Neural cell (in vitro differentiated cells): ENCODE measurements at regions not wholly inside any gene's neighbourhood (a gene's known extent, or its start where the extent isn't known, plus 50 kb on each side); places are given as distances from the start of the nearest gene placed in this dataset.

Source experiments
- EP300 ChIP-seq: fragments of 450-650 bp; conservative IDR thresholded peaks from 2 replicates; pipeline ENCODE4 v1.6.1; 2014; ENCODE audit warnings: antibody characterized with exemption, mild to moderate bottlenecking, moderate library complexity; ENCODE audit not compliant: poor library complexity, severe bottlenecking
- REST ChIP-seq: IDR thresholded peaks from 2 replicates; pipeline ENCODE4 v1.6.1; 2012; ENCODE audit warnings: borderline replicate concordance
- TAF1 ChIP-seq: IDR thresholded peaks from 2 replicates; pipeline ENCODE4 v1.6.1; 2012; ENCODE audit warnings: low read depth
- TF ChIP-seq, protein P1 (sequence below): fragments of 450-650 bp; IDR thresholded peaks from 2 replicates; pipeline ENCODE4 v1.5.1; 2014; ENCODE audit warnings: antibody characterized with exemption, mild to moderate bottlenecking, moderate library complexity; ENCODE audit not compliant: poor library complexity, severe bottlenecking

DNA sequence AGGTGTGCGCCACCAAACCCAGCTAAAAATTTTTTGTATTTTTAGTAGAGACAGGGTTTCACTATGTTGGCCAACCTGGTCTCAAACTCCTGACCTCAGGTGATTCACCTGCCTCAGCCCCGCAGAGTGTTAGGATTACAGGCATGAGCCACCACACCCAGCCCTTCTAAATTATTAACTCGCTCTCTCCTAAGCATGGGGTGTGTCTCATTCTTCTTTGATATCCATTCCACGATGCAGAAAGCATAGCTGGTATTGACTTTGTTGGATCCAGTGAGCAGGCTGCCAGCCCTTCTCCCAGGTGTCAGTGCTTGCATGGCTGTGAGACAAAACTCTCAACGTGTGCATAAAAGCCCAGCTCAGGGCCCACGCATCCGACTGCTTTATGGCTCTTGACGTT, 254.1 kb upstream of the PFKP start:
- TF ChIP-seq, protein P1, sequence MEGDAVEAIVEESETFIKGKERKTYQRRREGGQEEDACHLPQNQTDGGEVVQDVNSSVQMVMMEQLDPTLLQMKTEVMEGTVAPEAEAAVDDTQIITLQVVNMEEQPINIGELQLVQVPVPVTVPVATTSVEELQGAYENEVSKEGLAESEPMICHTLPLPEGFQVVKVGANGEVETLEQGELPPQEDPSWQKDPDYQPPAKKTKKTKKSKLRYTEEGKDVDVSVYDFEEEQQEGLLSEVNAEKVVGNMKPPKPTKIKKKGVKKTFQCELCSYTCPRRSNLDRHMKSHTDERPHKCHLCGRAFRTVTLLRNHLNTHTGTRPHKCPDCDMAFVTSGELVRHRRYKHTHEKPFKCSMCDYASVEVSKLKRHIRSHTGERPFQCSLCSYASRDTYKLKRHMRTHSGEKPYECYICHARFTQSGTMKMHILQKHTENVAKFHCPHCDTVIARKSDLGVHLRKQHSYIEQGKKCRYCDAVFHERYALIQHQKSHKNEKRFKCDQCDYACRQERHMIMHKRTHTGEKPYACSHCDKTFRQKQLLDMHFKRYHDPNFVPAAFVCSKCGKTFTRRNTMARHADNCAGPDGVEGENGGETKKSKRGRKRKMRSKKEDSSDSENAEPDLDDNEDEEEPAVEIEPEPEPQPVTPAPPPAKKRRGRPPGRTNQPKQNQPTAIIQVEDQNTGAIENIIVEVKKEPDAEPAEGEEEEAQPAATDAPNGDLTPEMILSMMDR: no peak
- TF ChIP-seq REST: no peak
- TF ChIP-seq EP300: no peak
- TF ChIP-seq TAF1: no peak
